ENCODE measurements at regions not wholly inside any gene's neighbourhood (a gene's known extent, or its start where the extent isn't known, plus 50 kb on each side); places are given as distances from the start of the nearest gene placed in this dataset.

GRCh38 chr4:106671716-106672115 lies 303.1 kb upstream of the GIMD1 start:
- TF ChIP-seq, protein P1, sequence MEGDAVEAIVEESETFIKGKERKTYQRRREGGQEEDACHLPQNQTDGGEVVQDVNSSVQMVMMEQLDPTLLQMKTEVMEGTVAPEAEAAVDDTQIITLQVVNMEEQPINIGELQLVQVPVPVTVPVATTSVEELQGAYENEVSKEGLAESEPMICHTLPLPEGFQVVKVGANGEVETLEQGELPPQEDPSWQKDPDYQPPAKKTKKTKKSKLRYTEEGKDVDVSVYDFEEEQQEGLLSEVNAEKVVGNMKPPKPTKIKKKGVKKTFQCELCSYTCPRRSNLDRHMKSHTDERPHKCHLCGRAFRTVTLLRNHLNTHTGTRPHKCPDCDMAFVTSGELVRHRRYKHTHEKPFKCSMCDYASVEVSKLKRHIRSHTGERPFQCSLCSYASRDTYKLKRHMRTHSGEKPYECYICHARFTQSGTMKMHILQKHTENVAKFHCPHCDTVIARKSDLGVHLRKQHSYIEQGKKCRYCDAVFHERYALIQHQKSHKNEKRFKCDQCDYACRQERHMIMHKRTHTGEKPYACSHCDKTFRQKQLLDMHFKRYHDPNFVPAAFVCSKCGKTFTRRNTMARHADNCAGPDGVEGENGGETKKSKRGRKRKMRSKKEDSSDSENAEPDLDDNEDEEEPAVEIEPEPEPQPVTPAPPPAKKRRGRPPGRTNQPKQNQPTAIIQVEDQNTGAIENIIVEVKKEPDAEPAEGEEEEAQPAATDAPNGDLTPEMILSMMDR (IDR thresholded peaks at IDR 0.05) = no peak

DNA sequence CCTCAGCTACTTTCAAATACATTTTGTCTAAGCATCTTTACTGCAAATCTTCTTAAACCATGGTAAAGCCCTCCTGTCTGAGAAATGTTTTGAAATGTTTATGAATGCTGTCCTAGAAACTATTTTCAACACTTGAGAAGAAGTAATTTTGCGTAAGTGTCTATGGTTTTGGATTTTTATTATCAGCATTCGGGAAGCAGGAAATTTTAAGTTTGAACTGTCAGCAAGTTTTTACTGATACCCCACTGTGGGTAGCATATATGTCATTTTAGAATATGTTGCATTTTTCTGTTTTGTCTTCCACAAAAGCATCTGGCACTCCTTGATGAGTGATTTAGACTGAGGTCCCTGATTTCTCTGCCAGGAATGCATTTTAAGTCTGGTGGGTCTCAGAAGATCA lies 302.4 kb upstream of the GIMD1 start:
- TF ChIP-seq, protein P1 (IDR thresholded peaks at IDR 0.05) = no peak

DNA sequence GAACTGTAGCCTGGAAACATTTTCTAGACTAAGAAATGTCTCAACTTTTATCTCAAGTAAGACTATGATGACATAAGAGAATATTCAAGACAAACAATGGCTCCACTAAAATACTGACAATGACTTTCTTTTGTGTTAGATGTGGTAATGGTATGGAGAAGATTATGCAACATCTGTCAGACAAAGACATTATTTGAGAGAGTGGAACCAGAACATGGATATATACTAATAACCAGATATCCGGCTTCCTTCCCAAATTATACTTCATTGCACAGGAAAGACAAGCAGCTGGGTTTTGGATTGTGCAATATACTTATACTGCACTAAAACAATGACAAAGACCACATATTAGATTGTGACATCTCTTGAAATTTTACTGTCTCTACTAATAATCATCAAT lies 290.8 kb upstream of the GIMD1 start:
- TF ChIP-seq, protein P1 (IDR thresholded peaks at IDR 0.05) = no peak

- TF ChIP-seq, protein P1 (IDR thresholded peaks at IDR 0.05) = no peak
Measured at GRCh38 chr4:106652095-106652494, 283.5 kb upstream of the GIMD1 start.

DNA sequence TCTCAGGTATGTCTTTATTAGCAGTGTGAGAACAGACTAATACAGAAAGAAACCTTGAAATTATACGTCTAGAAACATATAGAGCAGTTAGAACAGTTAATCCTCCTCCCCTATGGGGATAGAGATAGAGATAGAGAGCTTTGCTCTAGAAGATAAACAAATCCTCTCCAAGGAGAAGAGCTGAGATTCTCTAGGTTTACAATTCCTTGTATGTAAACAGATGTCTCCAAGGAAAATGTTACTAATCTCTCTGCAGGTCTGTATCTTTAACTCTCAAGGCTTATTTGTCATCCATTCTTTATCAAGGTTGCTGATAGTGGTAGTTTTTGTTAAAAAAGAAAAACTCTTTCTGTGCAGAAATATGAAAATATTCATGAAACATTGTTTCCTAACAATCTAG lies 282.1 kb upstream of the GIMD1 start:
- TF ChIP-seq, protein P1 (IDR thresholded peaks at IDR 0.05) = no peak

- TF ChIP-seq, protein P1 (IDR thresholded peaks at IDR 0.05) = no peak
Measured at GRCh38 chr4:106647451-106647850, 278.9 kb upstream of the GIMD1 start.

DNA sequence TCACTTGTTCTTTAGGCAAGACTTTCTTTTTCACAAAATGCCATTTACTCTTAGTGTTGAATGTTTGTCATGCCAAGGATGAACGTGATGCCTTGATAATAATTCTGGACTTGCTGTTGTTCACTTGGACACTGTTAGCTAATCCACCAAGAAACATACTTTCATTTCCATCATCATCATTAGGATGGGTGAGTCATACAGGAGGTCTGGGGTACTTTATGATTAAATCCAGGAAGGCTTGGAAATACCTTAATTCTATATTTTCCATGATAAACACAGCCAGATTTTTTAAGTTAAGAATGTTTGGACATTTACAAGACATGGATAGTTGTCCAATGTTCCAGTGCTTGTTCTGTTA lies 260.7 kb upstream of the GIMD1 start:
- TF ChIP-seq, protein P1 (IDR thresholded peaks at IDR 0.05) = no peak

DNA sequence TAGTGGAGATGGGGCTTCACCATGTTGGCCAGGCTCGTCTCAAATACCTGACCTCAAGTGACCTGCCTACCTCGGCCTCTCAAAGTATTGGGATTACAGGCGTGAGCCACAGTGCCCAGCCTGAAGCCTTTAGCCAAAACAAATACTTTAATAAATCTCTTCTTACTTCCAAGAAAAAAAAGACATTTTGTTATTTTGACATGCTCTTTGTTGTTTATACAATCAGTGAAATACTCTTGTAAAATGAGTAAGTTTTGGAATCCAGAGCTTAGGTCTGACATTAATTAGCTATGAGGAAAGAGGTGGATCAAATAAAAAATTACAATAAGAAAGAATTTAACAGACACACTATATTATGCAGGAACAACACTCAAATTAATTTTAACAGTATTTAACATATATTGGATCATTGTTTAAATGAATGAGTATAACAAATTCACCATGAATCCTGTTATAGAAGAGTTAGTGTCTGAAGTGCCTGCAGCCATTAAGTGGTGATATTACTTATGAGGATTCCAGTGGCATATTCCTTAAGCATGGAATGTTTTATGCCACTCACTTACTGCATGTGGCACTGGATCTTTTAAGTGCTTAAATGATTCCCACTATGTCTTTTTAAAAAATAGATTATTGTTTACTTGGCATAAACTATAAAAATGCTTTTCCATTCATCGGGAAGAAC lies 260.1 kb upstream of the GIMD1 start:
- TF ChIP-seq, protein P1 (IDR thresholded peaks at IDR 0.05) = no peak

Measured in LNCAP (cell line).